ENCODE measurements at regions not wholly inside any gene's neighbourhood (a gene's known extent, or its start where the extent isn't known, plus 50 kb on each side); places are given as distances from the start of the nearest gene placed in this dataset.

GRCh38 chr2:145615626-145616025, 1095.7 kb upstream of the ZEB2 start:
- peak; percentile 24 for DNase-seq
- H3K27me3 ChIP-seq (ENCODE audit: insufficient read depth, low read depth, severe bottlenecking) = peaks cover 2% of the 10 kb centered on the region
- TF ChIP-seq CTCF (IDR thresholded peaks at IDR 0.05; ENCODE audit: low read depth, low read length) = no peak
- H3K9me3 ChIP-seq (ENCODE audit: severe bottlenecking) = no peaks in the 10 kb centered on the region
- no peak overlapping the region for H3K27ac ChIP-seq
- H3K4me3 ChIP-seq (ENCODE audit: low read depth, low read length) = no peak overlapping the region
- H3K36me3 ChIP-seq = no peaks in the 10 kb centered on the region

GRCh38 chr2:145609951-145610350, 1090.0 kb upstream of the ZEB2 start:
- H3K27me3 ChIP-seq (ENCODE audit: insufficient read depth, low read depth, severe bottlenecking) = no peaks in the 10 kb centered on the region
- TF ChIP-seq CTCF (IDR thresholded peaks at IDR 0.05; ENCODE audit: low read depth, low read length) = no peak
- DNase-seq = no peak
- no peak overlapping the region for H3K27ac ChIP-seq
- H3K36me3 ChIP-seq = no peaks in the 10 kb centered on the region
- H3K4me3 ChIP-seq (ENCODE audit: low read depth, low read length) = no peak overlapping the region
- H3K9me3 ChIP-seq (ENCODE audit: severe bottlenecking) = no peaks in the 10 kb centered on the region

- Histone ChIP-seq H3K27ac (no peak overlapping the region), H3K27me3 (ENCODE audit: insufficient read depth, low read depth, severe bottlenecking) (no peaks in the 10 kb centered on the region), H3K36me3 (no peaks in the 10 kb centered on the region), H3K9me3 (ENCODE audit: severe bottlenecking) (no peaks in the 10 kb centered on the region), H3K4me3 (ENCODE audit: low read depth, low read length) (no peak overlapping the region)
- DNase-seq = no peak
- TF ChIP-seq CTCF (IDR thresholded peaks at IDR 0.05; ENCODE audit: low read depth, low read length) = no peak
Measured at GRCh38 chr2:145601361-145601925, 1081.5 kb upstream of the ZEB2 start.

- TF ChIP-seq CTCF (IDR thresholded peaks at IDR 0.05; ENCODE audit: low read depth, low read length) = no peak
- no peaks in the 10 kb centered on the region for H3K9me3 ChIP-seq (ENCODE audit: severe bottlenecking)
- H3K4me3 ChIP-seq (ENCODE audit: low read depth, low read length) = no peak overlapping the region
- H3K27ac ChIP-seq = no peak overlapping the region
- H3K36me3 ChIP-seq = no peaks in the 10 kb centered on the region
- no peaks in the 10 kb centered on the region for H3K27me3 ChIP-seq (ENCODE audit: insufficient read depth, low read depth, severe bottlenecking)
- no peak for DNase-seq
Measured at GRCh38 chr2:145600811-145601210, 1080.9 kb upstream of the ZEB2 start.

- H3K4me3 ChIP-seq (ENCODE audit: low read depth, low read length) = no peak overlapping the region
- no peaks in the 10 kb centered on the region for H3K9me3 ChIP-seq (ENCODE audit: severe bottlenecking)
- no peak for DNase-seq
- no peak for TF ChIP-seq CTCF (IDR thresholded peaks at IDR 0.05; ENCODE audit: low read depth, low read length)
- H3K27me3 ChIP-seq (ENCODE audit: insufficient read depth, low read depth, severe bottlenecking) = no peaks in the 10 kb centered on the region
- no peak overlapping the region for H3K27ac ChIP-seq
- H3K36me3 ChIP-seq = no peaks in the 10 kb centered on the region
Measured at GRCh38 chr2:145599756-145600155, 1079.8 kb upstream of the ZEB2 start.

GRCh38 chr2:145598434-145598833, 1078.5 kb upstream of the ZEB2 start:
- H3K27ac ChIP-seq = no peak overlapping the region
- no peaks in the 10 kb centered on the region for H3K36me3 ChIP-seq
- H3K27me3 ChIP-seq (ENCODE audit: insufficient read depth, low read depth, severe bottlenecking) = no peaks in the 10 kb centered on the region
- no peaks in the 10 kb centered on the region for H3K9me3 ChIP-seq (ENCODE audit: severe bottlenecking)
- H3K4me3 ChIP-seq (ENCODE audit: low read depth, low read length) = no peak overlapping the region
- no peak for DNase-seq
- TF ChIP-seq CTCF (IDR thresholded peaks at IDR 0.05; ENCODE audit: low read depth, low read length) = no peak

Data from WERI-Rb-1 (cell line).